GM21381 (cell line): ENCODE measurements at regions not wholly inside any gene's neighbourhood (a gene's known extent, or its start where the extent isn't known, plus 50 kb on each side); places are given as distances from the start of the nearest gene placed in this dataset.
"Not testable (repeated sequence)": the region's sequence is repeated elsewhere in the genome, so short reads cannot be mapped to it uniquely, and the experiment has no call there.

Experiments used
- ATAC-seq: cut with Tn5 transposase; IDR thresholded peaks from one replicate; pipeline ENCODE4 v1.9.1; 2021; ENCODE audit warnings: mild to moderate bottlenecking, moderate library complexity; ENCODE audit not compliant: unreplicated experiment

DNA sequence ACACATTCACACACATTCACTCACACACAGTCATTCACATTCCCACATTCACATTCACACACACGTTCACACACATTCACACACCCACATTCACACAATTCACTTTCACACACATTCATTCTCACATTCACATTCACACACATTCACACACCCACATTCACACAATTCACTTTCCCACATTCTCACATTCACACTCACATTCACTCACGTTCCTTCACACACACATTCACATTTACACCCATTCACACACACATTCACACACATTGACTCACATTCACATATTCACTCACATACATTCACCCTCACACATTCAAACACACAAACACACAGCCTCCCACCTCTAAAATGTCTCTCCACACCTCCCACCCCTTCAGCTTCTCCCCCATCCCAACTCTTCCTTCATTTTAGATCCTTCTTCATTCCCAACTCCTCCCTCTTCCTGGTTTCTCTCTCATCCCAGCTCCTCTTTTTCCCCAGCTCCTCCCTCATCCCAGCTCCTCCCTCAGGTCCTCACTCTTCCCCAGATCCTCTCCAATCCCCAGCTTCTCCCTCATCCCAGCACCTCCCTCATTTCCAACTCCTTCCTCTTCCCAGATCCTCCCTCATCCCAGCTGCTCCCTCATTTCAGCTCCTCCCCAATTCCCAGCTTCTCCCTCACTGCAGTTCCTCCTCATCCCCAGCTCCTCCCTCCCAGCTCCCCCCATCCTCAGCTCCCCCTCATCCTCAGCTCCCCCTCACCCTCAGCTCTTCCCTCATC, 111.0 kb downstream of the FAM53A start:
- no peak for ATAC-seq

DNA sequence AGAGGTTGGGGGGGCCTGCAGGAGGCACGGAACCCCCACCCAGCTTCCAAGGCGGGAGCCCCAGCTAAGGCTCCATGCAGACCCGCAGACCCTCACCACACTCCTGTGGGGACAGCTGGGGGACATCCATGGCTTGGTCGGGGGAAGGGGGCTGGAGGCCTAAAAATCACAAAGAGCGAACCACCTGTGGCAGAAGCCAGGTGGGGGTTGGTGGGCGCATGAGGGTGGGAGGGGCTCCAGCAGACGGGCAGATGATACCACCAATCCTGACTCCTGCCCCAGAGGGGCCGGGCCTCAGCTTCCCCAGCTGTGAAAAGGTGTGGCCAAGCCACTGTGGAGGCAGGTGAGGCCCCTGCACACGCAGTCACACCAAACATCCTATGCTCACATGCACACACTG, 111.6 kb downstream of the FAM53A start:
- no peak for ATAC-seq

DNA sequence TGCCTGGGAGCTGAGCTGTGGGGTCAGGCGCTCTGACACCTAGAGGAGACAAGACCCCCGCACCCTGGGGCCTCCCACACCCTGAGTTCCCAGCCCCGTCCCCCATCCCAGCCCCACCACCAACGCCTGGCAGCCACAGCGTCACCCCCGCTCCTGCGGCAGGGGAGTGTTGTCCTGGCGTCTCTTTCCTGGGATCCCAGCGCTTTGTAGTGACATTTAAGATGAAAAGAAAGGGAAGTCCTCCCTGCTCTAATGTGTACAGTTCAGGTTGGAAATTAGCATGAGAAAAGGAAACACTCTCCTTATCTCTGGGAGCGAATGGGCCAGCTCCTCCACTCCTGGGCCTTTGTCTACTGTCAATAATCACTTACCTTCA, 112.1 kb downstream of the FAM53A start:
- no peak for ATAC-seq

DNA sequence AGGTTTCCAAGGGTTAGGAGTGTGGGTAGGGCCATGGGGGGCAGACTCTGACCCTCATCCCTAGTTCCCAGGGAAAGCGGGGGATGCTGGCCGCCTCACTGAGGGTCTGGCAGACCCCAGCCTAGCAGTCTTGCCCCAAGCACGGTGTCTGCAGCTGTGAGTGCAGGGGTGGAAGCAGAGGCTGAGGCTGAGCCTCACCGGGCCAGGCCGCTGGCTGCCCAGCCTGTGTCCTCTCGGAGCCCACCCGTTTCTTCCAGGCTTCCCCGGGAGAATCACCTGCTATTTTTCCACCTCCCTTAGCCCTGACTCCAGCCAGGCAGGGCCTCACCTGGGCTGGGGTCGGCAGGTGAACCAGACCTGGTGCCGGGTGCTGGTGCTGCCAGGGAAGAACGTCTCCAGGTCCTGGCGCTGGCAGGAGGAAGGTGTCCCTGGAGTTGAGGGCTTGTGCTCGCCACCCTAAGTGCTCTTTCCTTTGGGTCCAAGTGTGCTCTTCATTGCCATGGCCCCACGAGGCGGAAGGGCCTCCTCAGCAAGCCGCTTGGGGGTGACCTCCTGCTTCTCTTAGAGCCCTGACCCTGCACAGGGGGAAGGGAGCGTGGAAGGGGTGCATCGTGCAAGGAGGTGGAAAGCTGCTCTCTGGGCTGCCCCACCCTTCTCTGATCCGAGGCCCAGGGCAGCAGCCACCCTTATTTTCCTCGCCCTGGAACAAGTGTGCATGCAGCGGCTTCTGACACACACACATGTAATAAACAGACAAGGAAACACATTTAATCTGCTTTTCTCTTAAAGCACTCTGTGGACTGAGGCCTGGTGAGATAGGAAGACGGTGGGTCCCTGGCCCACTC, 112.7 kb downstream of the FAM53A start:
- no peak for ATAC-seq

DNA sequence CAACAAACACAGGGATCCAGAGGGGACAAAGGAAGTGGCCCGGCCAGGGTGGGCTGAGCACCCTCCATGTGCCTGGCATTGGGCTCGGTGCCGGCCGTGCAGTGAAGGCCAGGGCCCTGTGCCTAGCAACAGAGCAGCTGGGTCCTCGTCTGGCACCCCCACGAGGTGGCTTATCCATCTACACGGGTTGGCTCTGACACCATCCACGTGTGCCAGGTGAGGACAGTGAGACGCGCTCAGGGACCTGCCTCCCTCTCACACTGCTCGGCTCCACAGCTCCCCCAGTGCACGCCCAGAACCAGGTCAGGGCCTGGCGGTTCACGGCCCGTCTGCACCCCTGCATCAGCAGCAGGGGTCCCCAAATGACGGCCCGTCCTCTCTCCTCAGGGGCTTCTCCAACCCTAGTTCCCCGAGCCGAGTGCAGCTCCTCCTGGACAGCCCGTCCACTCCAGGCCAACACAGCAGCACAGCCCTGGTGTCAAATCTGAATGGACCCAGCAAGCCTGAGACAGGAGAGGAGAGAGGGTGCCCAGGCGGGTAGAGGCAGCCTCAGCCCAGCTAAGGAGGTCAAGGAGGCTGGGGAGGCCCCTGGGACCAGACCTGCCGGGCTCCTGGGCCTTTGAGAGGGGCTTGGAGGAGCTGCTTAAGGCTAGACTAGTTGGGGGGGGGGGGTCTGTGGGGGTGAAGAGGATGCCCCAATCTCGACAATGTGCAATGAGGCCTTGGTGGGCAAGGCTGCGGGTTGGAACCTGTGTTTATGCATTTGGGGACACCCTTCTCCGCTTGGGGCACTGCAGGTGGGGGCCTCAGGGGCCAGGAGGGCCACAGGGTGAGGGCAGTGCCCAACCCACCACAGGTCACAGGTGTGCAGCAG, 113.6 kb downstream of the FAM53A start:
- ATAC-seq, result no peak

DNA sequence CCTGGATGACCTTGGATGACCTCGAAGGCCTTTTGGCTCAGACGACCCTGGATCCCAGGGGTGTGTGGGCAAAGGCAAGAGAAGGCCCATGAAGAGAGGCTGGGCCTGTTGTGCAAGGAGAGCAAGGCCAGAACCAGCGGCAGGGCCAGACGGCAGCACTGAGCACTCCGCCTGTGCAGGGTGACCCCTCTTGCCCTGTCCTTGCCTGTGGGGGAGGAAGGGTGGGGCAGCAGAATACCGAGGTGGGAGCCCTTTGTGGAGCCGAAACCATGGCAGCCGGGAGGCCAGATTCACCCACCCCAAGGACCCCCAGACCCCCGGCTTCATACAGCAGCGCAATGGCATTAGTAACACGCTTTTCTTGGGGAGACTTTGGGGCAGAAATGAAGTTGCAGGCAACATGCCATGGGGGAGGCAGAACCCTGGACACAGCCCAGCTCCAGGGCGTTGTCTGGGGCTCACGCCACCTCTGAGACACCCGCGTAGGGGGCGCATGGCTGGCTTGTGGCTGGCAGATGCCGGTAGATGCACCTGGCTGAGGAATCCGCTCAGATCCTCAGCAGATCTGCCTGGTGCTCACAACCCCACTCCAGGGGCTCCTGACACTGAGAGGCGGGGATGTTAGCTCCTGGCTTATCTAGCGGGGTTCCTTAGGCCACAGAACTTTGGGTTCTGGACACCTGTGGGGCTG, 114.5 kb downstream of the FAM53A start:
- no peak for ATAC-seq

DNA sequence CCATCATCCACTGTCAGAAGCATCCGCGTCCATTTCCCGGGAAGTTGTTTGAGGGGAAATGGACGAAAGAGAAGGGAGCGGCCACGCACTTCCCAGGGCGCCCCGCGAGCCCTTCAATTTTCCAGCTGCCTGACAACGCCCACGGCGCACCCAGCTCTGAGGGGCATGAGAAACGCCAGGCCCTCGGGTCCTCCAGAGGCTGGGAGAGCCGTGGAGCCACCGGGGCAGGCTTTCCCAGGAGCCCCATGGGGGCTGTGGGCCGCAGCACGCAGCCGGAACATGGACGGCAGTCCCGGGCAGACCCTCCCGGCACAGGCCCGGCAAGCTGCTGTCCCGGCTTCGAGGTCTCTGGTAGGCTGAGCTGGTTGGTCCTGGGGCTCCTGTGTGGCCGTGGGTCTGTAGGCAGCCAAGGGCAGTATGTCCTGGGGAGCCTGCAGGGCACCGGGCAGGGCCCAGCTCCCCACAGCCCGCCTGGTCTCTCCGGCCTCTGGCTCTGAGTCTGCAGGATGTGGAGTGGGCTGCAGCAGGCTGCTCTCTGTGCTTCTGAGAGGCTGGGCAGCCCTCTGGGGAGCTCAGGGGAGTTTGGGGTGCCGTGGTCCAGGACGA, 115.2 kb downstream of the FAM53A start:
- no peak for ATAC-seq

DNA sequence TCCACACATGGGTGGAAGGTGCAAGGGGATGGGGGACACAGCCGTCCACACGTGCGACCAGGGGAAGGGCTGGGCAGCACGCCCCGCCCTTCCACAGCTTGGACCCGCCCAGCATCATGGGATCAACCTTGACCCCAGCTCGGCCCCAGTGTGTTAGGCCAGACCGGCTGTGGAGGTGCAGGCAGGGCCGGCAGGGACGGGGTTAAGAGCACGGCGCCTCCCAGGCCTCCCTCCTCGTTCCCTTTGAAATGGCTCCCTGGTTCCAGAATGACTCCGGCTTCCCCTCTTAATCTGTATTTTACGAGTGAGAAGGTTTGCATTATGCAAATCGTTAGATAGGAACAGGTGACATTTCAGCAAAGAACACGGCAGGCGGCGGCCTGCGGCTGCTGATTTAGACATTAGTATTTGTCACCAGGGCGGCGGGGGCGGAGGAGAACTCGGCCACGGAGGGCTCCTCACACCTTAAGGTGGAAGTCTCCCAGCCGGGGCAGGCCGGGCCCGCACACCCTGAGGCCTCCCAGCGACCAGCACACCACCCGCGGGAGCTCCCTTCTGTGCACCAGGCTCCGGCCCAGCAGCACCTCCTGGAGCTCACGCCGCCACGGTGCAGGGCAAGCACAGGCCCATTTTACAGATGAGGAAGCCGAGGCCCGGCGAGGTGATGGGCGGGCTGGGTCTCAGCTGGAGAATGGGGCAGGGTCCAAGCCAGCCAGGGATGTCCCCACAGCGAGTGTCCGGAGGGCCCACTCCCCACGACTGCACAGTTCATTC, 116.1 kb downstream of the FAM53A start:
- ATAC-seq, result no peak

DNA sequence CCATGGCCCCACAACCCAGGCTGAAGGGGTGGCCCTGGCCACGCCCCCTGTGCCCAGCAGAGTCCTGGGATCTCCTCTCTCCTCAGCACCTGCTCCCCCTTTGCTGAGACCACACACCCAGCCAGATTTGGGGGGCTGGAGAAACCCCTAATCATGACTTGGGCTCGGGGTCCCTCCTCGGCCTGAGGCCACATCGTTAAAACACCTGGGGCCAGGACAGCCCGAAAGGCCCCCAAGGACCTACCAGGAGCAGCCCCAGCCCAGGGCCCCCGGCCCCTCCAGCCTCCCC, 116.7 kb downstream of the FAM53A start:
- ATAC-seq, result no peak

DNA sequence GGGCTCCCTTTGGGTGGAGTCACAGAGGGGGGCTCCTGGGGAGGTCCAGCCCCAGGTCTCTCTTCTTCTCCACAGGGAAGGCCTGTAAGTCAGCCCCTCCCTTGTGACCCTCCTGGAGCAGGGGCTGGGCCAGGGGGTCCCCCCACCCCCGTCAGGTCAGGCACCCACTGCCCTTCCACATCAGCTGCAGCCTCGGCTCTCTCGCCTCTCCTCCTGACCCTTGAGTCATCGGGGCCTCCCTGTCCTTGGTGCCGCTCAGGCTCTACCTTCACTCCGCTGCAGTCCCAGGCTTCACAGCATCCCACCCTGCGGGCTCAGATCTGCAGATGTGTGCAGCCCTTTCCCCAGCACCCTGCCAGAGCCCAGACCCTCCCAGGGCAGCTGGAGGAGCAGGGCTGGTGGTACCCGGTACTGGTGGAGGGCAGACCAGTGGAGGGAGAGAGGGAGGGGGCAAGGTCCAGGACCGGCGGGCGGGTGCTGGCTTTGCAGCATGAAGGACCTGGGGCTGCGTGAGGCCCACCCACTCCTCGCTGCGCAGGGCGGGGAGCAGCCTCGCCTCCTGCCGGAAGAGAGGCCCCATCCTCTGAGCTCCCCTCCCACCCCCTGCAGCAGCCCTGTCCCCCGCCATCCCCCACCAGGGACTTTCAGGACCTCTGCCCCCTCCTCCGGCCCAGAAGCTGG, 117.1 kb downstream of the FAM53A start:
- ATAC-seq, result no peak

DNA sequence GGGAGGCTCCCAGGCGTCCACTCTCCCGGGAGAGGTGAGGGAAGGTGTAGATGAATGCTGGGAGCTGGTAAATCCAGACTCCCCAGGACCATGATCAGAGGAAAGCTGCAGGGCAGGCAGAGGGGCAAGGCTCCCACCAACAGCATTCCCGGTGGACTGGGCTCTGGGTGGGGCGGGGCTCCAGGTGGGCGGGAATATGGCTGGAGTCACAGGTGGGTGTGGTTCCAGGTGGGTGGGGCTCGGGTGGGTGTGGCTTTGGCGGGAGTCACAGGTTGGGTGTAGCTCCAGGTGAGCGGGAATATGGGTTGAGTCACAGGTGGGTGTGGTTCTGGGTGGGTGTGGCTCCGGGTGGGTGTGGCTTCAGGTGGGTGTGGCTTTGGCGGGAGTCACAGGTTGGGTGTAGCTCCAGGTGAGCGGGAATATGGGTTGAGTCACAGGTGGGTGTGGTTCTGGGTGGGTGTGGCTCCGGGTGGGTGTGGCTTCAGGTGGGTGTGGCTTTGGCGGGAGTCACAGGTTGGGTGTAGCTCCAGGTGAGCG, 117.7 kb downstream of the FAM53A start:
- ATAC-seq, result not testable (repeated sequence)

DNA sequence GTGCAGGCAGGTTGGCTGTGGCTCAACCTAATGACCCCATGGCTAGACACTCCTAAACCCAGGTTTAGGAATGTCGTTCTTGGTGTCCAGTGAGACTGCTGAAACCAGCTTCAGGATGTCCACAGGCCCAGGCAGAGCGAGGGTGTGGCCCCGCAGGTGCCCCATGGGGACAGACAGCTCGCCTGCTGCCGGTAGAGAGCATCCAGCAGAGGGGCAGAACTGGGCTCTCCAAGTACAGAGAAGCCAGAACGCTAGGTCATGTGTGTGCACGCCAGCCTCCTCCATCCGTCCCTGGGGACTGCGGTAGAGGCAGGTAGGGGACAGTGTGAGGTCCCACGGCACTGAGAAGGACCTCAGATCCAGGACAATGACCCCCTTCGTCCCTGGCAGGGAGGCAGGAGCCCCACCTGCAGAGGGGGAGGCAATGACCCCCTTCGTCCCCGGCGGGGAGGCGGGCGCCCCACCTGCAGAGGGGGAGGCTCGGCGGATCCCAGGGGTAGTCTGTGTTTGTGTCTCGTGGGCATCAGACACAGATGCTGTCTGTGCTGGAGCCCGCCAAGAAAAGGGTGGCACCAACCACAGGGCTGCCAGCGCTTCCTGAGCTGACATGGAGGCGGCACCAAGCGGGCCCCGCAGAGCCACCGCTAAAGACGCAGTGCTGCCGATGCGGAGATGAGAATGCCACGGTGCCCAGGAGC, 118.4 kb downstream of the FAM53A start:
- ATAC-seq, result no peak

DNA sequence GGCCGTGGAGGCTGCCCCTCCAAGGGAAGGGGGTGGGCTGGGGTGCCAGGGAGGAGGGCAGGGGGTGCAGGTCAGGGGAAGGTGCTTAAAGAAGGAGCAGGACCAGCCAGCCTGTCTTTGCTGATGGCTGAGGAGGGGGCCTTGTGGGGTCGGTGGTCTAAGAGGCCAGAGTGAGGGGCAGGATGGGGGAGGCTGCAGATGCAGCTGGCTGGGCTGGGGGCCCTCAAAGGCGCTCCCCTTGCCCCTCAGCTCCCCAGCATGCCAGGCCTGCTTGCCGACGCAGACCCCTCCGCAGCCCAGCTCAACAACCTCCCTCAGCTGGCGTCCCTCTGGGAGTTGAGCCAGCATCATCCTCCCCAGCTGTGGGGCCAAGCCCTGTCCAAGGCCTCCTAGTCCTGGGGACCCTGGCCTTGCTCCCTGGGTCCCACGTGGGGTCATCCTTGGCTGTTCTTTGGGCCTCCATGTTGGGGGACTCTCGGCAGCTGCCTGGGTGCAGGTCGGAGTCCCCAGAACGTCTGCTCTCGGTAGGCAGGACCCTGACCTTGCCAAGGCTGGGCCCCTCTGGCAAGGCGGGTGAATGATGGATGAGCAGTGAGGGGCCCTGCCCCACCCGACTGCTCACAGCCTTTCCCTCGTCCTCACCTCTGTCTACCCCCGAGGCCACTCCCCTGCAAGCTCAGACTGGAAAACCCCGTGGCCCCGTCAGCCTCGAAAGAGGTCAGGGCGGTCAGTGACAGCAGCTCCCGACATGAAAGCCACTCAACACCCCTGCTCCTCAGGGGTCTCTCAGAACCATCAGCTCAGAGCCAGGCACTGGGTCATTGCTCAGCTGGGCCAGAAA, 119.4 kb downstream of the FAM53A start:
- no peak for ATAC-seq

DNA sequence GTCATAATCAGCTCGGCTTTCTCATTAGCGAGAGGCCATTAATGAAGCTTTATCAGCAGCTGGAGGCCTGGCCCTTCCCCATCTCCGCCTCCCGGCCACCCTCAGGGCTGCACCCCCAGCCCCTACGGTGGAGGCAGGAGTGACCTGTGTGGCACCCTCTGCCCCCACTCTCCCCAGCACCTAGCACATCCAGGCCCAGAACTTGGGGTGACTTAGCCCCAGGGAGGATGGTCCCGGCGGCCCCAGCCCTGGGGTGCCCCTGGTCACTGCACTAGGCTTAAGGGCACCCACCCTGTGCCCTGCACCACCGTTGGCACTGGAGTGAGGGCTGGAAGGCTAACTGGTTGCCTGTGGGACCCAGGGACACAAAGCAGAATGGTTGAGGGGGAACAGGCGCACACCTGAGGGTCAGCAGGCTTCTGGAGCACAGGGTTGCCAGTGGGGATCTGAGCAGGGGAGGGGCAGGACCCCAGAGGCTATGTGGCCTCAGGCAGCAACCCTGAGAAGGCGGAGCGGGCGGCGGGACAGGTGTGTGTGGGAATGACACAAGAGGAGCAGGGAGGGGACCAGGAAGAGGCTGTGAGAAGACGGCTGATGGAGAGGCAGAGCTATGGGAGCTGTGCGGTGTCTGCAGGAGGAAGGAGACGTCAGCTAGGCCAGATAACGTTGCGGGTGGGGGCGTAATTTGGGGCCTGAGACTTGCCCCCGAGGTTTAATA, 120.2 kb downstream of the FAM53A start:
- no peak for ATAC-seq

DNA sequence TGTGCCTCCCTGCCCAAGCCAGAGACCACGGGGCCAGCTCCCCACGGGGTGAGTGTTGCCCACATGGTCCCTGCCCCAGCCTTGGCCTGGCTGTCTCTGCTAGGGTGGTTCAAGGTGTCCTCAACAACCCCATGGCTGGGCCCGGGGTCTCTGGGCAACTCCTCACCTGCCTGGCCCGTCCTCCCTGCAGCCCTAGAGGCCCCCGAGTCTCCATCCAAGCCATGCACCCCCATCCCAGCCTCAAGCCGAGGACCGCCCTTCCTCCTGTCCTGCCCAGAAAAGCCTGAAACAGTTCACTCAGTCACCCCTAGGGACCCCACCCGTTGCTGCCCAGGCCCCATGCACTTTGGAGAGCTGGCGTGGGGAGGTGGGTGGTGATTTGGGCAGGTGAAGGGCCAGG, 120.9 kb downstream of the FAM53A start:
- no peak for ATAC-seq

DNA sequence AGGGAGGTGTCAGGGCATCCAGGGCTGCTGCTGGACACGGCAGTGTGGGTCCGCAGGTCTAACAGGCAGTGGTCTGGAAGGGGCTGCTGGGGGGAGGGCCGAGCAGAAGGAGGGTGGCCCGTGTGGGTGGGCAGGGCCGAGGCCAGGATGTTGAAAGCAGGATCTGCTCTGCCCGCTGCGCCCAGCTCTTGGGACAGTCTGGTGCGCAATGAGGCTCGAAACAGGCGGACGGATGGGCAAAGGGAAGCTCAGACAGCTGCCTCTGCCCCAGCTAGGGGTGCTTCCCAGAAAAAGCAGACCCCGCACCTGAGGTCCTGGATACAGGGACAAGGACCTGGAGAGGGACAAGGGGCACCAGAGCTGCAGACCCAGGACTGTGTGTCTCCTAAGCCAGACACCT, 121.3 kb downstream of the FAM53A start:
- ATAC-seq, result no peak

DNA sequence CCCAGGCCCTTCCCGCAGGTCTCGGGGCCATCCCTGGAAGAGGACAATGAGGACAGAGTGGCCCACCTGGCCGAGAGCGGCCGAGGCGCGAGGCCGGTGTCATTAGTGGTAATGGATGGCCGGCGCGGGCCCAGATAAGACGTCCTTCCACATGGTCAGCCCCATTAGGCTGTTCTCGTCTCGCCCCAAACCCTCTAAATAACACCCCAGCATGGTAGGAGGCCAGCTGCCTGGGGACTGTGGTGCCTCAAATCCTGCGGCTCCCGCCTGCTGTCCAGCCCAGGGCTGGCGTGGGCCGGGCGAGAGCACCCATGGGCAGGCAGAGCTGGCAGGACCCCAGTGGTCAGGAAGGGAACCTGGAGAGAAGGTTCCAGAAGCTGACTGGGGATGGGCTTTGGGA, 121.7 kb downstream of the FAM53A start:
- no peak for ATAC-seq
